NCI-H1694 (cell line): ENCODE measurements at regions not wholly inside any gene's neighbourhood (a gene's known extent, or its start where the extent isn't known, plus 50 kb on each side); places are given as distances from the start of the nearest gene placed in this dataset.
"Not testable (repeated sequence)": the region's sequence is repeated elsewhere in the genome, so short reads cannot be mapped to it uniquely, and the experiment has no call there.

ENCODE experiments used
- DNase-seq: peaks from one replicate; lab custom pipeline; 2025; lab: John Stamatoyannopoulos, UW

GRCh38 chr10:53177468-53177867 lies 404.9 kb upstream of the MBL2 start:
- DNase-seq: no peak

GRCh38 chr10:53166325-53166724 lies 393.7 kb upstream of the MBL2 start:
- no peak for DNase-seq

DNA sequence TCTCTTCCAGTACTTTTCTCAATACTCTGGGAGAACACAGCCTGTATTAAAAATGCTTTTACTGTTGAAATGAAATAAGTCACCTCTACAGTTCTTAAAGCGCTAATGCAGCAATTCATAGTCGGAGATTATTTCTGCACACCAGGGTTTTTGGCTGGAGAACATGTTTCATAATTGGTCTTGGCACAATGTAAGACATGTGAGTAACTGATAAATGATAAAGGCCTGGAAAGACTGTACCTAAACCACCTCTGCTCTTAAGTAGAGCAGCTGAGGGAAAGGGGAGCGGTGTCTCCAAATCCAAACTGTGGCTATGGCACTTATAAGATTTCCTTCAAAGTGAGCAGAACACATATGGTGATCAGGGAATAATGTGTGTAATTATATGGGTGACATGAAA lies 390.3 kb upstream of the MBL2 start:
- DNase-seq: no peak

DNA sequence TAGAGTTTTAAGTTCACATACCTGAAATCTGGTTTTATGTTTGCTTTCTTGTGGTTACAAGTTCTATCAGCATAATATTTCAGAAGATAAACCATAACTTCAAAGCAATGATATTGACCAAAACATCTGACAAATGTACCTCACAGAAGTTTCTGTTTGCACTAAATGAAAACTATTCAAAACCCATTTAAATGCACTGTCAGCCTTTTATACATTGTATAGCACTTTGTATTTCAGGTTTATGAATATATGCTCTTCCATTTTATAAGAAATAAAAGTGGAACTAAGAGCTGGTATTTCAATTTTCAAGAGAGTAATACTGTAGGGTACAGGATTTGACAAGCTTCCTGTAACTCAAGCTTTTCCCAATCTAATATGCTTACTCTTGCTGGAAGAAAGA lies 388.6 kb upstream of the MBL2 start:
- no peak for DNase-seq

DNA sequence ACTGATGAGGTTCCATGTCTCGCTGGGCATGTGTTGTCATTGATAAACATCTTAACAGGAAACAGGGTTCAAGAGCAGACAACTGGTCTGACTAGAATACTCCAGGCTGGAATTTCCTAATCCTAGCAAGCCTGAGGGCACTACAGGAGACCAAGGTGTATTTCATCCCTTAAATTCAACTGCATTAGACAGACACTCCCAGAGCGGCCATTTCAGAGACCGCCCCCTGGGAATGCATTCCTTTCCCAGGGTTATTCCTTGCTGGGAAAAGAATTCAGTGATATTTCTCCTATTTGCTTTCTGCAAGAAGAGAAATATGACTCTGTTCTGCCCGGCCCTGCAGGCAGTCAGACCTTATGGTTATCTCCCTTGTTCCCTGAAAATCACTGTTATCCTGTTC lies 383.1 kb upstream of the MBL2 start:
- DNase-seq: not testable (repeated sequence)

DNA sequence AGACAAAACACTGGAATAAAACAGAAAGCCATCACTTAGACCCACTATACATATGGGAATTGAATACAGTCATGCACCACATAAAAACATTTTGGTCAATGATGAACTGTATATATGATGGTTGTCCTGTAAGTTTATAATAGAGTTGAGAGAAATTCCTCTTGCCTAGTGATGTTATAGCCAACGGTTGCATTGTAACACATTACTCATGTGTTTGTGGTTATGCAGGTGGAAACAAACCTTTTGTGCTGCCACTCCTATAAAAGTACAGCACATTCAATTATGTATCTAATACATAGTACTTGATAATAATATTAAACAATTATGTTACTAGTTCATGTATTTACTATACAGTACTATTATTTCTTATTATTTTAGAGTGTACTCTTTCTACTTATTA lies 381.2 kb upstream of the MBL2 start:
- no peak for DNase-seq

GRCh38 chr10:53140506-53140905 lies 367.9 kb upstream of the MBL2 start:
- DNase-seq: no peak

GRCh38 chr10:53135897-53136253 lies 363.3 kb upstream of the MBL2 start:
- DNase-seq: no peak

- no peak for DNase-seq
Observed at GRCh38 chr10:53135213-53135896, 362.8 kb upstream of the MBL2 start.

GRCh38 chr10:53134050-53134449 lies 361.5 kb upstream of the MBL2 start:
- no peak for DNase-seq

GRCh38 chr10:53130337-53130736 lies 357.8 kb upstream of the MBL2 start:
- DNase-seq: no peak

GRCh38 chr10:53127686-53128085 lies 355.1 kb upstream of the MBL2 start:
- DNase-seq: no peak

DNA sequence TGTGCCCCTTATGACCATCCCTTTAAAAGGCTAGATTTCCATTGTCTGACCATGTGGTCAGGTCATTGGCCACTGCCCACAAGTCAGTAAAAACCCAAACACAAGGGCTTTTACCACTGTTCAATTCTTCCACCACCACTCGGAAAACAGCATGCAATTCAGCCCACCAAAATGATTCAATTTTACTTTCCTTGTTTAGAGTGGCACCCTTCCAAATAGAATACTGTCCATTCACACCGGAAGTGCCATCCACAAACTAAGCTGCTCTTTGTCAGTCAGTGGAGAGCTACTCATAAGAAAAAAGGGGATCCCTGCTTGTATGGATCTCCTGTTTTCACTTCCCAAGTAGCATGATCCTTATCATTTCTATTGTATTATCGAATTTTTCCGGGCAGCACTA lies 350.7 kb upstream of the MBL2 start:
- DNase-seq: no peak

GRCh38 chr10:53122281-53122680 lies 349.7 kb upstream of the MBL2 start:
- DNase-seq: no peak

DNA sequence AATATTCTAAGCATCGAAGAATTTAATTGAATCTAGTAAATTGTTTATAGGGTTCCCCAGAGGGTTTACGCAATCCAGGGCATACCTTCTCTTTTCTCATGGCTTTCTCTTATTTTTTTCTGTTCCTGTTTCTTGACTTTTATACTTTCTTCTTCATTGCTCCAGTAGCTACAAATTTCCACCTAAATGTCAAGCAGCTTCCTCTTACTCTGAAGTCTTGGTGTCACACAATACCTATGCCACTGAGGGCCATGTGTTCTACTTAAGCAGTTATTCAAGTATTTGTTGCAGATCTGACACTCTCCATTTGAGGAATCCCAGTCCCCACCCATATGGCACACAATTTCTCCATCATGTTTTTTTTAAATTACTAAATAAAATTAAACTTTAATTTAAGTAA lies 343.1 kb upstream of the MBL2 start:
- no peak for DNase-seq

GRCh38 chr10:53111529-53111928 lies 338.9 kb upstream of the MBL2 start:
- no peak for DNase-seq

DNA sequence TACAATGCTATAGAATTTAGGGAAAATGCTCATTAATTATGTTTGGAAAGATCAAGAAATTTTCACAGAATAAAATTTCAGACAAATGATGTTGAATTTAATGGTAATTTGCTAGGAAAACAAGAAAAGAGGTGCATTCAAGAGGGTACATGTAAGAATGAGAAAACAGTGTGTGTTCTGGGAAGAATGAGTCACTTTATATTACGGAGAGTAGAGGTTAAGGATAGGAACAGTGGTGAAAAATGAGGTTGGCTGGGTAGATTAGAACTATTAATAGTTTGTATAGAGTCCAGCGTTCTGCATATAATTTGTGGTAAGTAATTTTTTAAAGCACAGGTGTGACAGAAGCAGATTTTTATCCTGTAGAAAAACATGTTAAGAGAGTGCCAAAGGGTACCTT lies 336.7 kb upstream of the MBL2 start:
- no peak for DNase-seq

- no peak for DNase-seq
Observed at GRCh38 chr10:53108317-53108934, 335.8 kb upstream of the MBL2 start.

GRCh38 chr10:53107711-53108110 lies 335.1 kb upstream of the MBL2 start:
- DNase-seq: no peak

DNA sequence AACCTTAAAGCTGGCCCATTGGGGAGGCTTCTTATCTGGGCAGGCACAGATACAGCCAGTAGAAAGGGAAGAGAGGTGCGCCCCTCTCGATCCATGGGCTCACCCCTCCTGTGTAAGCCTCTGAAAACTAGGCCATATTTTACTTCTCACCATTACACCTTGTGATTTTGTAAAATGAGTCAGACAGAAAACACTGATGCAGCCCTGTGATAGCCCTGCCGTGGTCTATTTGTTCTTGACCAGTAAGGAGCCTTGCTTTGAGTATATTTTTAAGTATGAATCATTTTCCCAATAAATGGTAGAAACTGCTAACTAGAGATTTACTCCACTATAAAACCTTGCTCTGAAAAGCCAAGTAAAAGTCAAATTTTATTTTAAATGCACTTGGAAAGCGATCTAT lies 329.8 kb upstream of the MBL2 start:
- DNase-seq: no peak

- no peak for DNase-seq
Observed at GRCh38 chr10:53093878-53094277, 321.3 kb upstream of the MBL2 start.

DNA sequence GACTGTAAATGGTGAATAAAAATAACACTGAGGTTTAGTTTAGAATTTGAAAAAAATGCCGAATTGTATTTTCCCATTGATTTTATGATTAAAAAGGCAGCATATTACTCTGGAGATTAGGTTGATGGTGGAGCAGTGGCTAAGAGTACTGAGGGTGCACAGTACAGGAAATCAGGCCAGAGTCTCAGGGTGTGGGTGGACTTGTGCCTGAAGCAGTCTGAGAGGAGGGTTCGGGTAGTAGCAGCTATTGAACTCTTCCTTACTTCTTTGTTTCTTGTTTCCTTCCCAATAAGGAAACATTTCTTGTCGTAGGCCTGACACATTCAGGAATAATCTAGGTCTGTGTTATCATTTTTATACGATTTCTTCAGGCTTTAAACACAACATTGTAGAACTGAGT lies 319.0 kb upstream of the MBL2 start:
- no peak for DNase-seq

DNA sequence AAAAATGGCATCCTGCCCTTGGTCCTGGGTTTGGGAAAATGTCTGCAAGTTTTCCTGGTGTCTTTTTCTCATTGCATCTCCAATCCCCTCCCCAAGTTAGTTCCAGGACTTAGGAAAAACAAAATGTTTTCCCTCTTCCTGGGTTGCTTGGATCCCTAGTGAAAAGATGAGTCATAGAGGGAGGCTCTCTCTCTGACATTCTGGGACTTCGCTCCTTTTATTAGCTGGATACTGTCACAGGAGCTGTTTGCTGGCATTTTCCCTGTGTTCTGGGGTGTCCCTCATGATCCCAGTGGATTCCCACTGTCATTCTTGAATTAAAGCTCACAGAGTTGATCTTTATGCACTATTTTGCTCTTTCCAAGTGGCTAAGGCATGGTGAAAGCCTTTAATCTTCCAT lies 316.4 kb upstream of the MBL2 start:
- no peak for DNase-seq

DNA sequence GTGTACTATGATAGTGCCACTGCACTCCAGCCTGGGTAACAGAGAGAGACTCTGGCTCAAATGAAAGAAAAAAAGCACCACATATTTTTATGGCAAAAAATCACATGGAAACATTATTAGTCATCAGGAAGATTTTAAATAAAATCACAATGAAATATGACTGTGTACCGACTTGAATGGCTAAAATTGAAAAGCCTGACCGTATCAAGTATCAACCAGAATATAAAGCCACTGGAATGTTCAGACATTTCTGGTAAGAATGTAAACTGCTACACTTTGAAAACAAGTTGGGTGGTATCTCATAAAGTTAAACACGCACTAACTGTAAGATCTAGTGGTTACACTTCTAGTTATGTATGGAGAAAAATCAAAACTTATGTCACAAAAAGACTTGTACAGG lies 306.7 kb upstream of the MBL2 start:
- DNase-seq: no peak
